H1 (cell line): ENCODE measurements at regions not wholly inside any gene's neighbourhood (a gene's known extent, or its start where the extent isn't known, plus 50 kb on each side); places are given as distances from the start of the nearest gene placed in this dataset.

Experiments used
- CBX8 ChIP-seq: fragments of 300-800, 300-1000 bp; sonication (generic); IDR thresholded peaks from 2 replicates; pipeline ENCODE4 v1.7.1; 2016; ENCODE audit warnings: low read depth, low read length, borderline replicate concordance
- SP4 ChIP-seq: IDR thresholded peaks from 2 replicates; pipeline ENCODE4 v1.6.1; 2012; ENCODE audit warnings: low read length, inconsistent platforms
- USF2 ChIP-seq: IDR thresholded peaks from 2 replicates; pipeline ENCODE4 v1.6.1; 2011; ENCODE audit warnings: low read length, improper control_type of control experiment

GRCh38 chr3:137075020-137075419, 117.2 kb downstream of the IL20RB start (continued):
- TF ChIP-seq SP4 = no peak
- TF ChIP-seq CBX8 = no peak
- TF ChIP-seq USF2 = no peak
